GM12864 (cell line): ENCODE measurements at regions not wholly inside any gene's neighbourhood (a gene's known extent, or its start where the extent isn't known, plus 50 kb on each side); places are given as distances from the start of the nearest gene placed in this dataset.

Experiments
- DNase-seq: peaks from one replicate; pipeline ENCODE4 v3.0.0-alpha.2; 2011; ENCODE audit warnings: low read depth
- H3K4me3 ChIP-seq: 2 replicates; pipeline ENCODE4 v1.5.1; 2011; ENCODE audit warnings: mild to moderate bottlenecking, low read depth, low read length, control low read depth
- TF ChIP-seq, protein P1 (sequence below): IDR thresholded peaks from 2 replicates; pipeline ENCODE4 v1.5.1; 2011; ENCODE audit warnings: low read depth, mild to moderate bottlenecking, moderate library complexity, low read length, control low read depth, inconsistent platforms; ENCODE audit errors: missing control alignments

DNA sequence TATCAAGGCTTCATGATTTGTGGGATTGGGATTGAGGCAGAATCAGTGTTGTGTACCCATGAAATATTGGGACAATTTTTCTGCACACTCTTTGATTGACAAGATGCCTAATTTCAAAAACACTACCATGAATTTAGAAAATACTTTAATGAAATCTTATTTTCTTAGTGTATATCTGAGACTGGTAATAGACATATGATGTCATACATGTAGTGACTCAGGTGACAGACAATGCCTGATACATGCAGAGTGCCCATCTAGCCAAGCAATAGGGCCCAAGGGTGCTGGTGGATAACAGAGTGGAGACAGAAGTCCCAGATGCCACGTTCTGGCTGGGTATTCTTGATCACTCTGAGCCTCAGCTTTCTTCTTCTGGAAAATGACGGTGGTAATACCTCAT is 279.6 kb upstream of the ARID1B start:
- TF ChIP-seq, protein P1, sequence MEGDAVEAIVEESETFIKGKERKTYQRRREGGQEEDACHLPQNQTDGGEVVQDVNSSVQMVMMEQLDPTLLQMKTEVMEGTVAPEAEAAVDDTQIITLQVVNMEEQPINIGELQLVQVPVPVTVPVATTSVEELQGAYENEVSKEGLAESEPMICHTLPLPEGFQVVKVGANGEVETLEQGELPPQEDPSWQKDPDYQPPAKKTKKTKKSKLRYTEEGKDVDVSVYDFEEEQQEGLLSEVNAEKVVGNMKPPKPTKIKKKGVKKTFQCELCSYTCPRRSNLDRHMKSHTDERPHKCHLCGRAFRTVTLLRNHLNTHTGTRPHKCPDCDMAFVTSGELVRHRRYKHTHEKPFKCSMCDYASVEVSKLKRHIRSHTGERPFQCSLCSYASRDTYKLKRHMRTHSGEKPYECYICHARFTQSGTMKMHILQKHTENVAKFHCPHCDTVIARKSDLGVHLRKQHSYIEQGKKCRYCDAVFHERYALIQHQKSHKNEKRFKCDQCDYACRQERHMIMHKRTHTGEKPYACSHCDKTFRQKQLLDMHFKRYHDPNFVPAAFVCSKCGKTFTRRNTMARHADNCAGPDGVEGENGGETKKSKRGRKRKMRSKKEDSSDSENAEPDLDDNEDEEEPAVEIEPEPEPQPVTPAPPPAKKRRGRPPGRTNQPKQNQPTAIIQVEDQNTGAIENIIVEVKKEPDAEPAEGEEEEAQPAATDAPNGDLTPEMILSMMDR = no peak
- H3K4me3 ChIP-seq = no peak overlapping the region
- no peak for DNase-seq

DNA sequence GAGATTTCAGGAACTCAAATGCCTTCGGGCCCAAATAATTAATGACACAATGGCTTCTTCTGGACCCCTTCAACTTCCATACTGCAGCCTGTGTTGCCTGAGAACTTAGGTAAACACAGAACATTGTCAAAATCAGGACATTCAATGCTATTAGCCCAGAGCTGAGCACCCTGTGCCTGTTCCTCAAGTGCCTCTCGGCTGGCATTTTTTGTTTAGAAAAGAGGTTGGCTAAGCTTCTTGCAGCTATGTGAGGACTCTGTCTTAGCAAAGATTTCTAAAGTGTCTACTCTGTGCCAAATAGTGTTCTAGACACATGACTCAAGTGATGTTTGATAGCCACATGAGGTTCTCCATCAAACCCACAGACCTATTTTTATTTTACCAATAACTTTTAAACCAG is 289.3 kb upstream of the ARID1B start:
- H3K4me3 ChIP-seq = no peak overlapping the region
- no peak for DNase-seq
- TF ChIP-seq, protein P1 = no peak

DNA sequence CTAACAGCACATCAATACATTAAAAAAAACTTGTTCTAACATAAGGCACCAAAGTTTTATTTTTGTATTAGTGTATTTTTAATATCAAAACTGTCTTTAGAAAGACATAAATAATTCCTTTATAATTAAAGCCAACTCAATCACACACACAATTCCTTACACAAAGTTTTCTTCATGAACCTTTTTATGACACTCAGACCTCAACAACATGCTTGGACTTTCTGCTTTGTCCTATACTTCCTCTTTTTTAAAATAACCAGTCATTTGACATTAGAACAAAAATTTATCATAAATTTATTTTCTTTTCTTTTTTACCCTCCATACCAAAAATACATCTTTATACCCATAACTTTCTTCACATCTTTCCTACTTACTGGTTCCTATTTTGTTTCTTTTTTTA is 292.0 kb upstream of the ARID1B start:
- TF ChIP-seq, protein P1 = no peak
- no peak for DNase-seq
- no peak overlapping the region for H3K4me3 ChIP-seq

GRCh38 chr6:156474507-156475120 is 302.6 kb upstream of the ARID1B start:
- TF ChIP-seq, protein P1 = no peak
- no peak for DNase-seq
- no peak overlapping the region for H3K4me3 ChIP-seq

- no peak for DNase-seq
- no peak overlapping the region for H3K4me3 ChIP-seq
- TF ChIP-seq, protein P1 = no peak
These were observed 306.2 kb upstream of the ARID1B start for GRCh38 chr6:156471000-156471399.

DNA sequence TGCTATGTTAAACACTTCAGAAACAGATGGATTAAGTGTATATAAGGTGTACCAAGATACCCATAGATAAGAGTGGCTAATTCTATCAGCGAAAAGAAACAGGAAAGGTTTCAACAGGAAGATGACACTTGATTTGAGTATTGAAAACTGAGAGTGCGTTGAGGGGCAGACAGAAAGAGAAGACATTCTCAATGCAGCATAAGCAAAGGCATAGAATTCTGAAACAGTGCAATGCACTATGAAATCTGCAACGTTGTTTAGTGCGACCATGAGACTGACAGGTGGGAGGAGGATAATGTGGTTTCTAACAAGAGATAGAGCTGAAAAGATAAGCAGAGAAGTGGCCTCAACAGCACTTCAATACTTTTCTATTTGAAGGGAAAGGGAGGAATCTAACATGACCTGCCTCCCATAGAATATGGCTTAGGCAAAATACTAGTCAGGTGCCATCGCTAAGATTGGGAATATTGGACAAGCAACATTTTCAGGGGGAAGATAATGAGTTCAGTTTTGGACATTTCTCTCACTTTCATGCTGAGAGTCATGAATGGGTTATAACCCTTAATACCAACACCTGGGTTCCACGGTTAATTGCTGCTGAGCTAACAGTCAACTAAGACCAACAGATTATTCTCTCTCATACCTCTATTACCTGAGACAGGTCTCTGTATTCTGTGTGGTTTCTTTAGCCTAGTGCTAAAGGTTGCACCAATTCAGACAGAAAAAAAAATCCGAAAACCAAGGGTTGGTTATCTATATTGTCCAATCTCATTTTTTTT is 312.9 kb upstream of the ARID1B start:
- TF ChIP-seq, protein P1 = no peak
- peak; percentile 33 for DNase-seq
- no peak overlapping the region for H3K4me3 ChIP-seq
